ENCODE measurements at regions not wholly inside any gene's neighbourhood (a gene's known extent, or its start where the extent isn't known, plus 50 kb on each side); places are given as distances from the start of the nearest gene placed in this dataset.
"Not testable (repeated sequence)": the region's sequence is repeated elsewhere in the genome, so short reads cannot be mapped to it uniquely, and the experiment has no call there.

DNA sequence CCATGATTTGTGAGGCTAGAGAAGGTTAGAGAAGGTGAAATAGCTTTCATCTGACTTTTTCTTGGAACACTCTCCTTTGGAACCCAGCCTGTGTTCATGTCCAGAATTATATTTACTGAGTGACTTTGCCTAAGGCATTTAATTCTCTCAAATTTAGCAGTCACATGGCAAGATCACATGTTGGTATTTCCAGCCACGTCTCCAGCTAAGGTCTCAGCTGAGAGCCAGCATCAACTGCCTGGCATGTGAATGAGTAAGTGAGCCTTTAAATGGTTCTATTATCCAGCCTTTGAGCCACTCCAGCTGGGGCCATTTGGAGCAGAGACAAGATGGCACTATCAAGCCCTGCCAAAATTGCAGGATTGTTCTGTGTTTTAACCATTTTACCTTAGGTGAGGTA, 130.2 kb upstream of the SGO1 start:
- no peak for DNase-seq (ENCODE audit: low read depth in 4 of 4, low spot score in 3 of 4)

DNA sequence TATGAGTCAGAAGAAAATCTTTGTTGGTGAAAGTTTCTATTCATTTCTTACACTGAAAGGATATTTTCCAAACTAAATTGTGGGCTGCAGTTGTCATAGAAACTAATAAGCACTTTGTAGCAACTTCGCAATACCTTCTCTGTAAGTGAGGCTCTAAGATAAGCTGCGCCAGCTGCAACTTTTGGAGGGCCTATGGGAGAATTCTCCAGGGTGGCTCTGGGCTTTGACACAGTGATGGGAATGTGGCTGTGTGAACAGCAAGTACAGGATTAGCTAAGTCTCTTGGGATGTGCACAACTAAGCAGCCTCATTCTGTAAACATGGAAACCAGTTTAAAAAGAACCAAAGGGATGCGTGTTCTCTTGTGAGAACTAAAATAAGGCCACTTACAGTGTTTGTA, 124.6 kb upstream of the SGO1 start:
- DNase-seq (ENCODE audit: low read depth in 4 of 4, low spot score in 3 of 4) = no peak

DNA sequence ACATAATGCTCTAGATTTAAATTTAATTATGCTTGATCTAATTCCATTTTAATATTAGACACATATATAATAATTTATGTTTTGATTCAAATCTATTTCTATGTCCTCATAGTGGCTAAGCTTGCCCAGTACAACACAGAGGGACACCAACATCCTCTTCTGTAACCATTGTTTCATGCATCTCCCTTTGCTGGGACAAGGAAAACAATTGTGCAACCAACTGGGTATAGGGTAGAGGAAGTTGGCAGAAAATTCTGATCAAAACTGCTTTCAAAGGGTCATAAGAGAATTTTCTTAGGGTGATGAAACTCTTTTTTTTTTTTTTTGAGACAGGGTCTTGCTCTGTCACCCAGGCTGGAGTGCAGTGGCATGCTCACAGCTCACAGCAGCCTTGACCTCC, 121.4 kb upstream of the SGO1 start:
- no peak for DNase-seq (ENCODE audit: low read depth in 4 of 4, low spot score in 3 of 4)

- DNase-seq (ENCODE audit: low read depth in 4 of 4, low spot score in 3 of 4) = no peak
Observed at GRCh38 chr3:20305647-20306046, 119.6 kb upstream of the SGO1 start.

GRCh38 chr3:20302766-20303165, 116.8 kb upstream of the SGO1 start:
- DNase-seq (ENCODE audit: low read depth in 4 of 4, low spot score in 3 of 4) = no peak

- no peak for DNase-seq (ENCODE audit: low read depth in 4 of 4, low spot score in 3 of 4)
Observed at GRCh38 chr3:20288050-20288449, 102.0 kb upstream of the SGO1 start.

DNA sequence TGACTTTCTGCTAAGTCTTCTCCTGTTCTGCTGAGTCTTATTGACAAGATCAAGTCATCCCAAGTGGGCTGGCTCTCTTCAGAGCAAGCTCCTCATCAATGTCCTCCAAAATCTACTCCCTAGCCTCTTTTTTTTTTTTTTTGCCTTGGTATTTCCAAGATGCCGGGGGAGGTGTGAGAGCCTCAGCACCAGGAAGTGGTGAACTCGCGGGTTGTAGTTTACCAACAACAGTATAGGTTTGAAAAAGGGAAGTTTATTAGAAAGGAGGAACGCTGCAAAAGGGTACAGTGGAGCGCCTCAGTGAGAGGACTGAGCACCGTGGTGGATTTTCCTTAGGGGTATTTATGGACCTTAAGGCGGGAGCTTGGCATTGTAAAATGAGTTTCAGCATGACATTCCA, 94.3 kb upstream of the SGO1 start:
- DNase-seq (ENCODE audit: low read depth in 4 of 4, low spot score in 3 of 4) = no peak

- not testable (repeated sequence) for DNase-seq (ENCODE audit: low read depth in 4 of 4, low spot score in 3 of 4)
Observed at GRCh38 chr3:20265977-20266376, 80.0 kb upstream of the SGO1 start.

DNA sequence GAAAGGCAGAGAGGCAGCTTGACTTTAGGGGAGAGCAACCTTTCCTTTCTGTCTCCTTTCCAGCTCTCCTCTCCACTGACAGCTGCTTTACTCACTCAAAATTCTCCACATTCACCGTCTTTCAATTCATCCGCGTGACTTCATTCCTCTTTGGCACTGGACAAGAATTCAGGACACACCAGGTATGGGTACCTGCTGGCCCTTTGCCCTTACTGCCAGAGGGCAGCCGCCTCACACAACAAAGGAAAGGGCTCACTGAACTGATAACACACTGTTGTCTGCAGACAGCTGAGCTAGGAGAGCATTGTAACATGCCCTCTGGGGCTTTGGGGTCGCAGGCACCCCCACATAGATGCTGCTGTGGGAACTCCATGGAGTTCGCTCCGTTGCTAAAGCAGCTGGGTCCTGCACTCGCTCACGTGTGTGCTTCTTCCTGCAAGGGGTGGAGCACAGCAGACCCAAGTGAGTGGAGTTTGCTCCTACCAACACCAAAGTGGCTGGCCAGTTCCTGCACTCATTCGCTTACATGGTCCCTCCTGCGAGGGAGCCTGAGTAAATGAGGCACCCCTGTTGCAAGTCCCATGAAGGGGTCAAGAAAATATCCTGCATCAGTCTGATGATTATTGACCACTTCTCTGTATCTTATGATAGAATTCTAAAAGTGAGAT, 79.0 kb upstream of the SGO1 start:
- no peak for DNase-seq (ENCODE audit: low read depth in 4 of 4, low spot score in 3 of 4)

- no peak for DNase-seq (ENCODE audit: low read depth in 4 of 4, low spot score in 3 of 4)
Observed at GRCh38 chr3:20258371-20258770, 72.4 kb upstream of the SGO1 start.

DNA sequence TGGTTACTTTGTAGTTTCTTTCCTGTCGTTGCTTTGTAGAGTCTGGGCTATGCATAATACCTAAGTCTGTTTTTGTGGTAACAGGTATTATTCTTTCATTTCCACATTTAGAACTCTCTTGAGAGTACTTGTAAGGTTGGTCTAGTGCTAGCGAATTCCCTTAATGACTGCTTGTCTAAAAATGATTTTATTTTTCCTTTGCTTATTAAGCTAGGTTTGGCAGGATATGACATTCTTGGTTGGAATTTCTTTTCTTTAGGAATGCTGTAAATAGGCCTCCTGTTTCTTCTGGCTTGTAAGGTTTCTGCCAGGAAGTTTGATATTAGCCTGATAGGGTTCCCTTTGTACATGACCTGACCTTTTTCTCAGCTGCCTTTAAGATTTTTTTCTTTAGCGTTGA, 70.1 kb upstream of the SGO1 start:
- DNase-seq (ENCODE audit: low read depth in 4 of 4, low spot score in 3 of 4) = no peak

DNA sequence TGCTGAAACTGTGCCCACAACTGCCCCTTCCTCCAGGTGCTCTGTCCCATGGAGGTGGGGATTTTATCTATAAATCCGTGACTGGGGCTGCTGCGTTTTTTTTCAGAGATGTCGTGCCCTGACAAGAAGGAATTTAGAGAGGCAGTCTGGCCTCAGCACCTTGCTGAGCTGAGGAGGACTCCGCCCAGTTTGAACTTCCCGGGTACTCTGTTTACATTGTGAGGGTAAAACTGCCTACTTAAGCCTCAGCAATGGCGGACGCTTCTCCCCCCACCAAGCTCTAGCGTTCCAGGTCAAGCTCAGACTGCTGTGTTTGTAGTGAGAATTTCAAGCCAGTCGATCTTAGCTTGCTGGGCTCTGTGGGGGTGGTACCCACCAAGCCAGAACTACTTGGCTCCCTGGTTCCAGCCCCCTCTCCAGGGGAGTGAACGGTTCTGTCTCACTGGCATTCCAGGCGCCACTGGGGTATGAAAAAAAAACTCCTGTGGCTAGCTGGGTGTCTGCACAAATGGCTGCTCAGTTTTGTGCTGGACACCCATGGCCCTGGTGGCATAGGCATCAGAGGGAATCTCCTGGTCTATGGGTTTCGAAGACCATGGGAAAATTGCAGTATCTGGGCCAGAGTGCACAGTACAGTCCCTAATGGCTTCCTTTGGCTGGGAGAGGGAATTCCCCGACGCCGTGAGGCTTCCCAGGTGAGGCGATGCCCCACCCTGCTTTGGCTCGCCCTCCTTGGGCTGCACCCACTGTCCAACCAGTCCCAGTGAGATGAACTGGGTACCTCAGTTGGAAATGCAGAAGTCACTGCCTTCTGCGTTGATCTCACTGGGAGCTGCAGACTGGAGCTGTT, 68.5 kb upstream of the SGO1 start:
- DNase-seq (ENCODE audit: low read depth in 4 of 4, low spot score in 3 of 4) = no peak

DNA sequence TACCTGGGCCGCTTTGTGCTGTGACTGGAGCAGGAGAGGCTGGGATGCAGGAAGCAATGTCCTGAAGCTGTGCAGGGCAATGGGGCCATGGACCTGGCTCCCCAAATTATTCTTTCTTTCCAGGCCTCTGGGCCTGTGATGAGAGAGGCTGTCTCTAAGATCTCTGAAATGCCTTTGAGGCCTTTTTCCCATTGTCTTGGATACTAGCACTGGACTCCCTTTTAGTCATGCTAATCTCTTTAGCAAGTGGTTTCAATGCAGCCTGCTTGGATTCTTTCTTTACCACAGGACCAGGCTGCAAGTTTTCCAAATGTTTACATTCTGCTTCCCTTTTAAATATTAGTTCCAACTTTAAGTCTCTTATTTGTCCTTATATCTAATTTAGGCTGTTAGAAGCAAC, 64.8 kb upstream of the SGO1 start:
- no peak for DNase-seq (ENCODE audit: low read depth in 4 of 4, low spot score in 3 of 4)

DNA sequence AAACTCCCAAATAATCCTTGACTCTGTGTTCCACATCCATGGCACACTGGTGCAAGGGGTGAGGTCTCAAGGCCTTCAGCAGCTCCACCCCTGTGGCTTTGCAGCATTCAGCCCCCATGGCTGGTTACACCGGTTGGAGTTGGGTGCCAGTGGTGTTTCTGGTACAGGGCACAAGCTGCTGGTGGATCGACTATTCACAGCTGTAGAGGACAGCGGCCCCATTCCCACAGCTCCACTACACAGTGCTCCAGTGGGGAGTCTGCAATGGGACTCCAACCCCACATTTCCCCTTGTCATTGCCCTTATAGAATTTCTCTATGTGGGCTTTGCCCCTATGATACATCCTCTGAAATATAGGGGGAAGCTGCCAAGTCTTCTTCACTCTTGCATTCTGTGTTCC, 64.3 kb upstream of the SGO1 start:
- DNase-seq (ENCODE audit: low read depth in 4 of 4, low spot score in 3 of 4) = no peak

DNA sequence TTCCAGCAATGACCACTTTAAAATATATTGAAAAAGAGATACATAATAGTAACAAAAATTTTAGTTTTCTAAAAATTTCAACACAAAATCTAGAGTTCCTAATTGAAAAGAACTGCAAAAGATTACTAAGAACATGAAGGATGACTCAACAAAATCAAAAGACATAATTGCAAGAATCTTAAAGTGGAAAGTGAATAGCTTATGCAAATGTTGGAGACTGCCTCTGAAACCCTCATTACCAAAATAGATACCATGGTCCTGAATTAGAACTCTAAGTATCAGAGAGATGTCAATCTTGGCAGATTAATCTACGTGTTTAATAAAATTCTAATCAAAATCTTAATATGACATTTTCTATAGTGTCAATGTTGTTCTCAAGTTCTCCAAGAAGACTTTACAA, 60.7 kb upstream of the SGO1 start:
- DNase-seq (ENCODE audit: low read depth in 4 of 4, low spot score in 3 of 4) = no peak

- DNase-seq (ENCODE audit: low read depth in 4 of 4, low spot score in 3 of 4) = no peak
Observed at GRCh38 chr3:20245781-20246180, 59.8 kb upstream of the SGO1 start.

DNA sequence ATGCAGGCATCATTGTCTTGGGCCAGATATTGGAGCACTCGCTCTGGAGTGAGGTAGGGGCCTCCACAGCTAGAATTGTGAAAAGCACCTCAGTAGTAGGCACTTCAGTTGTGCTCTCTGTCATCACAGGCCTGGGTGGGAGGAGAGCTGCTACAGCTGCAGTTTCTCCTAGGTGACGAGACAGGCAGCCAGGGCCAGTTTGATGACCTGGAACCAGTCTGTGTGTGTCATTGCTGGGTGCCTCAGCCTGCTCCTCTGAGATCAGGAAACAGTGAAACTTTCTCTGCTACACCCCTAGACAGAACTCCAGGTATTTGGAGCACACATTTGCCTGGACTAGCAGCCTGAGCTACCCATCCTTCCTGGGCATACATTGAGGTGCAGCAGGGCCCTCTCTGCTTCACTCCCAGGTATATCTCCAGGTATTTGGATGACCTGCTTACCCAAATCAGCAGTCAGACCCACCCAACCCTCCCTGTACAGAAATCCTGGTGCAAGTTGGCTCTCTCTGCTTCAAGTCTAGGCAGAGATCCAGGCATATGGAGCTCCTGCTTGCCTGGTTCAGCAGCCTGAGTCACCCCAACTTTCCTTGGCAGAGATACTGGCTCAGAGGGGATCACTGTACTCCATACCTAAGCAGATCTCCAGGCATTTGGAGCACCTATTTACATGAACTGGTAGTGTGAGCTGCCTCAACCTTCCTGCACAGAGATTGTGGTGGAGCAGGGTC, 54.3 kb upstream of the SGO1 start:
- DNase-seq (ENCODE audit: low read depth in 4 of 4, low spot score in 3 of 4) = no peak

- not testable (repeated sequence) for DNase-seq (ENCODE audit: low read depth in 4 of 4, low spot score in 3 of 4)
Observed at GRCh38 chr3:20238199-20238598, 52.2 kb upstream of the SGO1 start.

GRCh38 chr3:20236603-20237002, 50.6 kb upstream of the SGO1 start:
- no peak for DNase-seq (ENCODE audit: low read depth in 4 of 4, low spot score in 3 of 4)
